IMR-90 (cell line): ENCODE measurements at regions not wholly inside any gene's neighbourhood (a gene's known extent, or its start where the extent isn't known, plus 50 kb on each side); places are given as distances from the start of the nearest gene placed in this dataset. TPM values are rescaled to one million over a fixed set of nuclear protein-coding genes. Genes with fewer than 3 reads are reported as not detected.

Experiments
- ATAC-seq: fragments of 200-7000 bp; cut with Tn5 transposase; 2 replicates; pipeline ENCODE4 v1.9.1; 2020; ENCODE audit warnings: low read depth, mild to moderate bottlenecking, moderate library complexity
- BruUV-seq: library from RNA; stranded (reverse); fragments of 400-500 nt; replicated peaks from 2 replicates; lab custom pipeline; 2021; lab: Mats Ljungman, UMichigan
- CTCF ChIA-PET: fragments of 300-600 bp; formaldehyde crosslinking; extraction: SDS; loops from one replicate; lab custom pipeline; 2021; ENCODE audit warnings: antibody characterized with exemption; lab: Yijun Ruan, JAX
- POLR2A ChIA-PET: fragments of 300-600 bp; sonication (Branson Sonifier 250); formaldehyde crosslinking; loops from one replicate; lab custom pipeline; 2022; ENCODE audit warnings: antibody characterized with exemption; ENCODE audit not compliant: unreplicated experiment; lab: Charles Lee
- DNase-seq: peaks from one replicate; pipeline ENCODE4 v3.0.0; 2013
- H2AFZ ChIP-seq: replicated peaks from 2 replicates; pipeline ENCODE3; 2013; ENCODE audit warnings: low read length, mild to moderate bottlenecking; ENCODE audit not compliant: poor library complexity
- H2AK5ac ChIP-seq: 2 replicates; pipeline ENCODE4 v1.6.1; 2013; ENCODE audit warnings: low read depth, low read length, inconsistent platforms
- H2AK9ac ChIP-seq: replicated peaks from 2 replicates; pipeline ENCODE3; 2013; ENCODE audit warnings: mild to moderate bottlenecking, low read depth, low read length, moderate library complexity; ENCODE audit not compliant: poor library complexity
- H2BK120ac ChIP-seq: 2 replicates; pipeline ENCODE4 v1.6.1; 2013; ENCODE audit warnings: low read depth, low read length, inconsistent platforms
- H2BK15ac ChIP-seq: 3 replicates; pipeline ENCODE4 v1.6.1; 2013; ENCODE audit warnings: low read depth, low read length, inconsistent platforms
- H2BK20ac ChIP-seq: 2 replicates; pipeline ENCODE4 v1.6.1; 2013; ENCODE audit warnings: low read depth, mild to moderate bottlenecking, inconsistent platforms, low read length, moderate library complexity
- H2BK5ac ChIP-seq: 2 replicates; pipeline ENCODE4 v1.6.1; 2013; ENCODE audit warnings: mild to moderate bottlenecking, low read depth, low read length, inconsistent platforms; ENCODE audit not compliant: poor library complexity, severe bottlenecking
- H3K14ac ChIP-seq: replicated peaks from 2 replicates; pipeline ENCODE4 v1.6.1; 2013; ENCODE audit warnings: low read depth, low read length, inconsistent platforms
- H3K18ac ChIP-seq: 2 replicates; pipeline ENCODE4 v1.6.1; 2013; ENCODE audit warnings: low read depth, low read length, control low read depth
- H3K23ac ChIP-seq: 2 replicates; pipeline ENCODE4 v1.6.1; 2013; ENCODE audit warnings: low read depth, low read length, inconsistent platforms
- H3K27ac ChIP-seq: 2 replicates; pipeline ENCODE4 v1.5.1; 2013; ENCODE audit warnings: mild to moderate bottlenecking, control low read depth, low read length; ENCODE audit not compliant: insufficient read depth
- H3K27me3 ChIP-seq: 2 replicates; pipeline ENCODE4 v1.6.1; 2013; ENCODE audit warnings: low read length; ENCODE audit not compliant: control insufficient read depth, insufficient read depth
- H3K36me3 ChIP-seq: 2 replicates; pipeline ENCODE4 v1.6.1; 2013; ENCODE audit warnings: low read length, mixed read lengths; ENCODE audit not compliant: control insufficient read depth, insufficient read depth
- H3K4ac ChIP-seq: 2 replicates; pipeline ENCODE4 v1.6.1; 2013; ENCODE audit warnings: low read depth, low read length, inconsistent platforms
- H3K4me1 ChIP-seq: 2 replicates; pipeline ENCODE4 v1.6.1; 2013; ENCODE audit warnings: low read length, mixed read lengths; ENCODE audit not compliant: control insufficient read depth, insufficient read depth
- H3K4me2 ChIP-seq: 2 replicates; pipeline ENCODE4 v1.6.1; 2013; ENCODE audit warnings: low read depth, mild to moderate bottlenecking, control low read depth, low read length, moderate library complexity
- H3K4me3 ChIP-seq: 2 replicates; pipeline ENCODE4 v1.5.1; 2013; ENCODE audit warnings: low read depth, mild to moderate bottlenecking, control low read depth, low read length, moderate library complexity; ENCODE audit not compliant: insufficient read depth
- H3K56ac ChIP-seq: 2 replicates; pipeline ENCODE4 v1.6.1; 2013; ENCODE audit warnings: low read length, inconsistent platforms; ENCODE audit not compliant: insufficient read depth; ENCODE audit errors: extremely low read depth
- H3K79me1 ChIP-seq, 2 experiments: 2 replicates each; pipeline ENCODE4 v1.6.1; 2013; ENCODE audit warnings: low read length in 2 of 2, inconsistent platforms in 1 of 2, low read depth in 1 of 2
- H3K9ac ChIP-seq: 2 replicates; pipeline ENCODE4 v1.6.1; 2013; ENCODE audit warnings: low read depth, low read length, control low read depth
- H3K9me1 ChIP-seq: 2 replicates; pipeline ENCODE4 v1.6.1; 2013; ENCODE audit warnings: low read length, inconsistent platforms; ENCODE audit not compliant: insufficient read depth
- H3K9me3 ChIP-seq: 2 replicates; pipeline ENCODE4 v1.6.1; 2013; ENCODE audit warnings: low read length; ENCODE audit not compliant: control insufficient read depth, insufficient read depth
- H4K20me1 ChIP-seq: 2 replicates; pipeline ENCODE4 v1.6.1; 2013; ENCODE audit warnings: low read length, inconsistent platforms; ENCODE audit not compliant: insufficient read depth
- H4K5ac ChIP-seq: 2 replicates; pipeline ENCODE4 v1.6.1; 2013; ENCODE audit warnings: mild to moderate bottlenecking, low read depth, low read length, control low read depth
- H4K8ac ChIP-seq, 2 experiments: 2 replicates each; pipeline ENCODE4 v1.6.1; 2013; ENCODE audit warnings: low read depth in 2 of 2, low read length in 2 of 2, control low read depth in 1 of 2, inconsistent platforms in 1 of 2
- H4K91ac ChIP-seq: 2 replicates; pipeline ENCODE4 v1.6.1; 2013; ENCODE audit warnings: low read depth, low read length, inconsistent platforms; ENCODE audit not compliant: insufficient read depth
- CHD1 ChIP-seq: IDR thresholded peaks from 2 replicates; pipeline ENCODE4 v1.6.1; 2012; ENCODE audit warnings: low read depth, low read length, improper control_type of control experiment
- MAFK ChIP-seq: IDR thresholded peaks from 2 replicates; pipeline ENCODE4 v1.6.1; 2012; ENCODE audit warnings: low read depth, low read length, improper control_type of control experiment
- NFE2L2 ChIP-seq: fragments of 150-350 bp; IDR thresholded peaks from 2 replicates; pipeline ENCODE4 v1.6.1; 2016; ENCODE audit warnings: low read depth, mild to moderate bottlenecking, low read length
- dilution Hi-C: fragments of 300-500 bp; cut with HindIII; formaldehyde crosslinking; loops from one replicate; pipeline ENCODE4 v1.14.3; 2018; ENCODE audit warnings: low sequenced_read_pairs; ENCODE audit not compliant: unreplicated experiment
- in situ Hi-C: fragments of 300-500 bp; cut with MboI; formaldehyde crosslinking; loops from 3 replicates; pipeline ENCODE4 v1.14.3; 2019; ENCODE audit warnings: low sequenced_read_pairs, inconsistent platforms, mixed read lengths
- intact Hi-C: fragments of 100-400 bp; cut with micrococcal nuclease; formaldehyde crosslinking; loops from 2 replicates; pipeline ENCODE4 v1.10.0; 2022
- microRNA-seq, 2 experiments: library from miRNA; stranded (forward) in 1 of 2; unstranded in 1 of 2; fragments of 10-50 nt in 1 of 2; fragments of <30 nt in 1 of 2; gene quantifications in 1 of 2; microRNA quantifications in 1 of 2; one replicate each; pipeline versions ENCODE3 to v1.1.0; 2013 to 2020; ENCODE audit not compliant: insufficient read depth in 1 of 2, insufficient read length in 1 of 2, unreplicated experiment in 1 of 2
- small RNA-seq, 5 experiments: library from RNA; depleted of rRNA; stranded (forward); fragments of <200 nt; gene quantifications; one replicate each; pipeline ENCODE3, GENCODE V24; 2012
- TF ChIP-seq, protein P1 (sequence below): conservative IDR thresholded peaks from 2 replicates; pipeline ENCODE4 v1.5.1; 2012; ENCODE audit warnings: mild to moderate bottlenecking, low read depth, low read length, improper control_type of control experiment

DNA sequence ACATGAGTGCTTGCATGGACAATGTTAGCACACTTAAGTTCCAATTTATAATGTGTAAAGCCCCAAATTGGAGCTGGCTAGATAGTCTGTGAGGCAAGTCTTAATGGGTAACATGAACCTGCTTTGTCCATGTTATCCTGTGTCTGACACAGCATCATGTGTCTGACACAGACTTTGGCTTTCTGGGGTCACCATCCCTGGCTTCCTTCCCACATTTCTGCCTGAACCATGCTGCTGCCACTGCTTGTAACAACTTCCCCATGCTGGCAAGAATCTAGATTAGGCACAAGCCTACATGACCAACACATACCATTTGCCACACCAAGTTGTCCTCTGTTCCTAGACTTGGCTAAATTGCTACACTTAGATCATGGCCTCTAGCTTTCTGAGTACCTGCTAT lies 49.8 kb upstream of the ZBTB7C start:
- Histone ChIP-seq H4K8ac (no peak overlapping the region), H3K4me1 (peaks cover 6% of the 10 kb centered on the region), H2BK5ac (no peak overlapping the region), H3K56ac (no peak overlapping the region), H2AFZ (no peak overlapping the region), H4K91ac (no peak overlapping the region), H2BK20ac (no peak overlapping the region), H4K5ac (no peak overlapping the region), H2AK5ac (no peak overlapping the region), H2AK9ac (no peak overlapping the region), H4K20me1 (0 out of 2 replicates have a peak, but pooled peaks cover 5% of the 10 kb centered on the region), H3K9me1 (no peaks in the 10 kb centered on the region; the same call in 1 of the 2 replicates), H3K18ac (no peak overlapping the region), H3K4ac (no peak overlapping the region), H3K36me3 (no peaks in the 10 kb centered on the region), H3K9ac (no peak overlapping the region), H3K27ac (no peak overlapping the region), H3K27me3 (peaks cover 46% of the 10 kb centered on the region), H3K4me2 (no peak overlapping the region), H2BK120ac (no peak overlapping the region), H2BK15ac (no peak overlapping the region), H3K79me1 (no peaks in the 10 kb centered on the region), H3K23ac (no peak overlapping the region), H3K4me3 (no peak overlapping the region), H3K14ac (no peak overlapping the region), H3K9me3 (no peaks in the 10 kb centered on the region)
- dilution Hi-C loops, result no loop called here
- in situ Hi-C loops, result no loop called here
- DNase-seq (no peak), ATAC-seq (no peak)
- ChIA-PET CTCF (interaction anchor here (0.7 to 1.6 kb wide), 2 partner anchors 14 to 17 kb away, joined by 4 read pairs; no protein-coding TSS in a partner anchor), POLR2A (no interaction called here)
- intact Hi-C loops, result no loop called here
- BruUV-seq, result no TSS peak
- TF ChIP-seq CHD1 (no peak), NFE2L2 (no peak), MAFK (no peak)
- TF ChIP-seq, protein P1, sequence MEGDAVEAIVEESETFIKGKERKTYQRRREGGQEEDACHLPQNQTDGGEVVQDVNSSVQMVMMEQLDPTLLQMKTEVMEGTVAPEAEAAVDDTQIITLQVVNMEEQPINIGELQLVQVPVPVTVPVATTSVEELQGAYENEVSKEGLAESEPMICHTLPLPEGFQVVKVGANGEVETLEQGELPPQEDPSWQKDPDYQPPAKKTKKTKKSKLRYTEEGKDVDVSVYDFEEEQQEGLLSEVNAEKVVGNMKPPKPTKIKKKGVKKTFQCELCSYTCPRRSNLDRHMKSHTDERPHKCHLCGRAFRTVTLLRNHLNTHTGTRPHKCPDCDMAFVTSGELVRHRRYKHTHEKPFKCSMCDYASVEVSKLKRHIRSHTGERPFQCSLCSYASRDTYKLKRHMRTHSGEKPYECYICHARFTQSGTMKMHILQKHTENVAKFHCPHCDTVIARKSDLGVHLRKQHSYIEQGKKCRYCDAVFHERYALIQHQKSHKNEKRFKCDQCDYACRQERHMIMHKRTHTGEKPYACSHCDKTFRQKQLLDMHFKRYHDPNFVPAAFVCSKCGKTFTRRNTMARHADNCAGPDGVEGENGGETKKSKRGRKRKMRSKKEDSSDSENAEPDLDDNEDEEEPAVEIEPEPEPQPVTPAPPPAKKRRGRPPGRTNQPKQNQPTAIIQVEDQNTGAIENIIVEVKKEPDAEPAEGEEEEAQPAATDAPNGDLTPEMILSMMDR, result no peak

Small RNAs in the stretch of these regions (microRNA-seq; reads per million reads assigned to microRNA genes)
- gene AC024288.1 (ENCODE audit: insufficient read depth, insufficient read length) (not detected), gene RNA5SP456 (ENCODE audit: insufficient read depth, insufficient read length) (not detected)

Small RNAs in the stretch of these regions (small RNA-seq; reads per million reads assigned to genes)
- 0 reads per million in 5 experiments for gene AC024288.1
- gene RNA5SP456, result 0 reads per million in 5 experiments
